Tongue (tissue), 1 donor: ENCODE measurements at regions not wholly inside any gene's neighbourhood (a gene's known extent, or its start where the extent isn't known, plus 50 kb on each side); places are given as distances from the start of the nearest gene placed in this dataset.

ENCODE experiments used
- DNase-seq: peaks from one replicate; pipeline ENCODE4 v3.0.0-alpha.2; 2015

GRCh38 chr9:12544700-12545099, 148.5 kb upstream of the TYRP1 start:
- DNase-seq, result no peak

- no peak for DNase-seq
Measured at GRCh38 chr9:12554636-12555035, 138.5 kb upstream of the TYRP1 start.

- DNase-seq, result no peak
Measured at GRCh38 chr9:12566404-12567090, 126.6 kb upstream of the TYRP1 start.

- no peak for DNase-seq
Measured at GRCh38 chr9:12584656-12585522, 108.3 kb upstream of the TYRP1 start.

GRCh38 chr9:12595400-12595799, 97.8 kb upstream of the TYRP1 start:
- no peak for DNase-seq

- DNase-seq, result no peak
Measured at GRCh38 chr9:12604164-12604821, 88.9 kb upstream of the TYRP1 start.

- no peak for DNase-seq
Measured at GRCh38 chr9:12612211-12612770, 80.9 kb upstream of the TYRP1 start.

- DNase-seq, result no peak
Measured at GRCh38 chr9:12613071-12613470, 80.1 kb upstream of the TYRP1 start.

- DNase-seq, result no peak
Measured at GRCh38 chr9:12614488-12614887, 78.7 kb upstream of the TYRP1 start.

GRCh38 chr9:12618956-12619355, 74.2 kb upstream of the TYRP1 start:
- DNase-seq, result no peak

- no peak for DNase-seq
Measured at GRCh38 chr9:12625844-12626243, 67.3 kb upstream of the TYRP1 start.

- DNase-seq, result no peak
Measured at GRCh38 chr9:12627096-12627495, 66.1 kb upstream of the TYRP1 start.

GRCh38 chr9:12628546-12628945, 64.6 kb upstream of the TYRP1 start:
- no peak for DNase-seq

GRCh38 chr9:12629067-12629466, 64.1 kb upstream of the TYRP1 start:
- no peak for DNase-seq

- no peak for DNase-seq
Measured at GRCh38 chr9:12631866-12632265, 61.3 kb upstream of the TYRP1 start.

- no peak for DNase-seq
Measured at GRCh38 chr9:12633016-12633765, 60.0 kb upstream of the TYRP1 start.

GRCh38 chr9:12640016-12640587, 53.1 kb upstream of the TYRP1 start:
- peak; percentile 56 for DNase-seq

GRCh38 chr9:12640866-12641636, 52.1 kb upstream of the TYRP1 start:
- DNase-seq, result no peak
